OCI-LY3 (cell line): ENCODE measurements at regions not wholly inside any gene's neighbourhood (a gene's known extent, or its start where the extent isn't known, plus 50 kb on each side); places are given as distances from the start of the nearest gene placed in this dataset.

Experiments
- EZH2phosphoT487 ChIP-seq: fragments of 200-600 bp; shearing (Covaris generic); IDR thresholded peaks from 2 replicates; pipeline ENCODE4 v1.6.1; 2018; ENCODE audit warnings: antibody characterized with exemption, mixed run types, low read depth
- TF ChIP-seq, protein P1 (sequence below): fragments of 200-600, 300-600 bp; sonication (generic); IDR thresholded peaks from 2 replicates; pipeline ENCODE4 v1.5.1; 2014; ENCODE audit warnings: antibody characterized with exemption, low read length, low read depth

DNA sequence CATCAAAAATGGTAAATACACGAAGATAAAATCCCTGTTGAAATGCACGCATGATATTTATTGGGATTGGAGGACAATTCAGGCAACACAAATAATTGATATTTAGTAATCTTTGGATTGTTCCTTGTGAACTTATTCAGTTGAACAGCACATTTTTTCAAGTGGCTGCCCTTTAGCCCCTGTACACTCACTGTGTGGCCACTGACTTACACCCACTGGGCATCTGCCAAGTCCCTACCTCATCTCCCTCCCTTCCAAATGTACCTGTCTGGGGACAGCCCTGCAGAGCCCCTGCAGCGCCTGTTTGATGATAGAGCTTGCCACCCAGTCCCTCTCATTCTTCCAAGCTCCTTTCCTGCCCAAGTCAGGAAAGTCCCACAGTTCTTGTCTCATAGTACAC lies 154.3 kb downstream of the GLUL start:
- TF ChIP-seq, protein P1, sequence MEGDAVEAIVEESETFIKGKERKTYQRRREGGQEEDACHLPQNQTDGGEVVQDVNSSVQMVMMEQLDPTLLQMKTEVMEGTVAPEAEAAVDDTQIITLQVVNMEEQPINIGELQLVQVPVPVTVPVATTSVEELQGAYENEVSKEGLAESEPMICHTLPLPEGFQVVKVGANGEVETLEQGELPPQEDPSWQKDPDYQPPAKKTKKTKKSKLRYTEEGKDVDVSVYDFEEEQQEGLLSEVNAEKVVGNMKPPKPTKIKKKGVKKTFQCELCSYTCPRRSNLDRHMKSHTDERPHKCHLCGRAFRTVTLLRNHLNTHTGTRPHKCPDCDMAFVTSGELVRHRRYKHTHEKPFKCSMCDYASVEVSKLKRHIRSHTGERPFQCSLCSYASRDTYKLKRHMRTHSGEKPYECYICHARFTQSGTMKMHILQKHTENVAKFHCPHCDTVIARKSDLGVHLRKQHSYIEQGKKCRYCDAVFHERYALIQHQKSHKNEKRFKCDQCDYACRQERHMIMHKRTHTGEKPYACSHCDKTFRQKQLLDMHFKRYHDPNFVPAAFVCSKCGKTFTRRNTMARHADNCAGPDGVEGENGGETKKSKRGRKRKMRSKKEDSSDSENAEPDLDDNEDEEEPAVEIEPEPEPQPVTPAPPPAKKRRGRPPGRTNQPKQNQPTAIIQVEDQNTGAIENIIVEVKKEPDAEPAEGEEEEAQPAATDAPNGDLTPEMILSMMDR = no peak
- TF ChIP-seq EZH2phosphoT487 = no peak
